ENCODE measurements at regions not wholly inside any gene's neighbourhood (a gene's known extent, or its start where the extent isn't known, plus 50 kb on each side); places are given as distances from the start of the nearest gene placed in this dataset.

DNA sequence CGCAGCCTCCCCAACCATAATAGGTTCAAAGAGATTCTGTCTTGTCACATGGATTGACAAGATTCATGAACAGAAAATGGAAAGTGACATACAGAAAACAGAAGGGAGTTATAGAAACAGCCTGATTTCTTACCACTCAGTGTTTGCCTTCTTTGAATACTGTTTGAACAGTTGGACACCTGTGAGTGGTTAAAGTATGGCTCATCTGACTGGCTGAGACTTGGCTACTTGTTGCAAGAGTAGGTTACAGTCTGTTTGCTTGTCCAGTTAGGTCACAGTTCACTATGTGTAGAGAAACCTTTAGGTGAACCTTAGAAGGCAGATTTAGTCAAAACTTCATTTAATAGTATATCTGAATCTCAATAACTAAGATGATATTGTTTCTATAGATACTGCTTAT is 1003.9 kb upstream of the EPHA6 start:
- Histone ChIP-seq H3K9me3 (ENCODE audit: low read depth, low read length, poor library complexity, severe bottlenecking) (peaks cover 27% of the 10 kb centered on the region), H3K4me1 (ENCODE audit: insufficient read depth, low read length, poor library complexity, severe bottlenecking) (no peaks in the 10 kb centered on the region), H3K4me3 (ENCODE audit: low read depth, low read length, poor library complexity, severe bottlenecking) (no peak overlapping the region), H3K27me3 (replicated peaks; ENCODE audit: insufficient read depth, low read depth, low read length, poor library complexity) (no peaks in the 10 kb centered on the region), H3K36me3 (ENCODE audit: insufficient read depth, low read length, poor library complexity, severe bottlenecking) (no peaks in the 10 kb centered on the region), H3K27ac (ENCODE audit: low read depth, low read length, poor library complexity, severe bottlenecking) (no peak overlapping the region)
- POLR2A ChIA-PET (ENCODE audit: low non-redundant PET), result no interaction called here
- CTCF ChIA-PET, result no interaction called here
- no peak for DNase-seq (ENCODE audit: low spot score)
- intact Hi-C loops (cut with micrococcal nuclease; ENCODE audit: unreplicated experiment), result no loop called here
- TF ChIP-seq EZH2 (IDR thresholded peaks at IDR 0.05; ENCODE audit: borderline replicate concordance, low read depth, low read length, poor library complexity, severe bottlenecking), result no peak
- TF ChIP-seq, protein P1, sequence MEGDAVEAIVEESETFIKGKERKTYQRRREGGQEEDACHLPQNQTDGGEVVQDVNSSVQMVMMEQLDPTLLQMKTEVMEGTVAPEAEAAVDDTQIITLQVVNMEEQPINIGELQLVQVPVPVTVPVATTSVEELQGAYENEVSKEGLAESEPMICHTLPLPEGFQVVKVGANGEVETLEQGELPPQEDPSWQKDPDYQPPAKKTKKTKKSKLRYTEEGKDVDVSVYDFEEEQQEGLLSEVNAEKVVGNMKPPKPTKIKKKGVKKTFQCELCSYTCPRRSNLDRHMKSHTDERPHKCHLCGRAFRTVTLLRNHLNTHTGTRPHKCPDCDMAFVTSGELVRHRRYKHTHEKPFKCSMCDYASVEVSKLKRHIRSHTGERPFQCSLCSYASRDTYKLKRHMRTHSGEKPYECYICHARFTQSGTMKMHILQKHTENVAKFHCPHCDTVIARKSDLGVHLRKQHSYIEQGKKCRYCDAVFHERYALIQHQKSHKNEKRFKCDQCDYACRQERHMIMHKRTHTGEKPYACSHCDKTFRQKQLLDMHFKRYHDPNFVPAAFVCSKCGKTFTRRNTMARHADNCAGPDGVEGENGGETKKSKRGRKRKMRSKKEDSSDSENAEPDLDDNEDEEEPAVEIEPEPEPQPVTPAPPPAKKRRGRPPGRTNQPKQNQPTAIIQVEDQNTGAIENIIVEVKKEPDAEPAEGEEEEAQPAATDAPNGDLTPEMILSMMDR (conservative IDR thresholded peaks at IDR 0.05; ENCODE audit: low read depth, low read length), result no peak
- no TSS peak for BruUV-seq (replicated peaks)

DNA sequence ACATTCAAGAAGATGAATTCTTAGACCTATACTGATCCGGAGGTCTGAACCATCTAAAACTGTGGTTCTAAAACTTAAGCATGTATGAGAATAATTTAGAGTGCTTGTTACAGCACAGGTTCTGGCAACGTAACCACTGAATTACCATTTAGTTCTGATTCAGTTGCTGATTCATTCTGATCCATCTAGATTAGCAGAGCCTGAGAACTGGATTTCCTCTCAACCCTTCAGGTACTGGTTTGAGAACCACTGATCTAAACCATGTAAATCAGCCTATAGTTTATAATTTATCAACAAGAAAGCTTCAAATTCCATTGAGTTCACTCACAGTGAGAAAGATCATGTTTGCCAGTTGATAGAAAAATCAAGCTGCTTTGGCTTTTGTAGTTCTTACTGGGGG is 1001.1 kb upstream of the EPHA6 start:
- Histone ChIP-seq H3K27me3 (replicated peaks; ENCODE audit: insufficient read depth, low read depth, low read length, poor library complexity) (no peaks in the 10 kb centered on the region), H3K9me3 (ENCODE audit: low read depth, low read length, poor library complexity, severe bottlenecking) (peaks cover 27% of the 10 kb centered on the region), H3K4me3 (ENCODE audit: low read depth, low read length, poor library complexity, severe bottlenecking) (no peak overlapping the region), H3K4me1 (ENCODE audit: insufficient read depth, low read length, poor library complexity, severe bottlenecking) (no peaks in the 10 kb centered on the region), H3K27ac (ENCODE audit: low read depth, low read length, poor library complexity, severe bottlenecking) (no peak overlapping the region), H3K36me3 (ENCODE audit: insufficient read depth, low read length, poor library complexity, severe bottlenecking) (no peaks in the 10 kb centered on the region)
- ChIA-PET CTCF (no interaction called here), POLR2A (ENCODE audit: low non-redundant PET) (no interaction called here)
- TF ChIP-seq, protein P1 (conservative IDR thresholded peaks at IDR 0.05; ENCODE audit: low read depth, low read length), result no peak
- no peak for TF ChIP-seq EZH2 (IDR thresholded peaks at IDR 0.05; ENCODE audit: borderline replicate concordance, low read depth, low read length, poor library complexity, severe bottlenecking)
- no peak for DNase-seq (ENCODE audit: low spot score)
- intact Hi-C loops (cut with micrococcal nuclease; ENCODE audit: unreplicated experiment), result no loop called here
- BruUV-seq (replicated peaks), result no TSS peak

DNA sequence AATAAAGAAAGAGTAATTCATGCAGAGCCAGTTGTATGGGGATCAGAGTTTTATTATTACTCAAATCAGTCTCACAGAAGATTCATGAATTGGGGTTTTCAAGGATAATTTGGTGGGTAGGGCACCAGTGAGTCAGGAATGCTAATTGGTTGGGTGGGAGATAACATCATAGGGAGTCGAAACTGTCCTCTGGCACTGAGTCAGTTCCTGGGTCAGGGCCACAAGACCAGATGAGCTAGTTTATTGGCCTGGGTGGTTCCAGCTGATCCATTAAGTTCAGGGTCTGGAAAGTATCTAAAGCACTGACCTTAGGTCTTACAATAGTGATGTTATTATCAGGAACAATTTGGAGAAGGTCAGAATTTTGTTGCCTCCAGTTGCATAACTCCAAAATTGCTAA is 998.6 kb upstream of the EPHA6 start:
- intact Hi-C loops (cut with micrococcal nuclease; ENCODE audit: unreplicated experiment), result no loop called here
- ChIA-PET POLR2A (ENCODE audit: low non-redundant PET) (no interaction called here), CTCF (no interaction called here)
- no TSS peak for BruUV-seq (replicated peaks)
- peaks cover 16% of the 10 kb centered on the region for H3K9me3 ChIP-seq (ENCODE audit: low read depth, low read length, poor library complexity, severe bottlenecking)
- H3K36me3 ChIP-seq (ENCODE audit: insufficient read depth, low read length, poor library complexity, severe bottlenecking), result no peaks in the 10 kb centered on the region
- H3K4me3 ChIP-seq (ENCODE audit: low read depth, low read length, poor library complexity, severe bottlenecking), result no peak overlapping the region
- DNase-seq (ENCODE audit: low spot score), result no peak
- H3K27me3 ChIP-seq (replicated peaks; ENCODE audit: insufficient read depth, low read depth, low read length, poor library complexity), result no peaks in the 10 kb centered on the region
- H3K27ac ChIP-seq (ENCODE audit: low read depth, low read length, poor library complexity, severe bottlenecking), result no peak overlapping the region
- H3K4me1 ChIP-seq (ENCODE audit: insufficient read depth, low read length, poor library complexity, severe bottlenecking), result no peaks in the 10 kb centered on the region
- TF ChIP-seq EZH2 (IDR thresholded peaks at IDR 0.05; ENCODE audit: borderline replicate concordance, low read depth, low read length, poor library complexity, severe bottlenecking), result no peak
- TF ChIP-seq, protein P1 (conservative IDR thresholded peaks at IDR 0.05; ENCODE audit: low read depth, low read length), result no peak

Measured in A673 (cell line).